Testis (tissue), 2 donors: ENCODE measurements at regions not wholly inside any gene's neighbourhood (a gene's known extent, or its start where the extent isn't known, plus 50 kb on each side); places are given as distances from the start of the nearest gene placed in this dataset.
"Not testable (repeated sequence)": the region's sequence is repeated elsewhere in the genome, so short reads cannot be mapped to it uniquely, and the experiment has no call there.

ENCODE experiments used
- DNase-seq: peaks from one replicate; pipeline ENCODE4 v3.0.0-alpha.2; 2019
- H3K27ac ChIP-seq, 2 donors: fragments of 200-600 bp; sonication (generic); one replicate each; pipeline ENCODE4 v1.5.1; 2019
- H3K27me3 ChIP-seq: fragments of 200-600 bp; sonication (generic); one replicate; pipeline ENCODE4 v1.5.1; 2019
- H3K36me3 ChIP-seq: fragments of 200-600 bp; sonication (generic); one replicate; pipeline ENCODE4 v1.5.1; 2017; ENCODE audit warnings: low read depth; ENCODE audit errors: missing control alignments
- H3K4me1 ChIP-seq: fragments of 200-600 bp; sonication (generic); one replicate; pipeline ENCODE4 v1.5.1; 2019
- H3K4me3 ChIP-seq, 2 donors: fragments of 200-600 bp; sonication (generic); one replicate each; pipeline ENCODE4 v1.5.1; 2017 to 2019
- H3K9me3 ChIP-seq: fragments of 200-600 bp; sonication (generic); one replicate; pipeline ENCODE4 v1.5.1; 2017
- POLR2A ChIP-seq: fragments of 450-650 bp; IDR thresholded peaks from one replicate; pipeline ENCODE4 v1.6.1; 2017; ENCODE audit warnings: antibody characterized with exemption, mild to moderate bottlenecking, moderate library complexity
- WGBS, 2 donors: methylation state at CpG; one replicate each; pipeline ENCODE4 v1.1.5; 2018; 5-methylcytosine and 5-hydroxymethylcytosine counted together
- intact Hi-C: fragments of 100-400 bp; cut with DNase I; formaldehyde crosslinking; loops from one replicate; pipeline ENCODE4 v1.15.1; 2023; ENCODE audit warnings: low total_unique reads
- TF ChIP-seq, protein P1 (sequence below), 3 experiments: fragments of 450-650 bp in 2 of 3; fragments of 200-600 bp in 1 of 3; sonication (generic) in 1 of 3; IDR thresholded peaks; one replicate each; pipeline ENCODE4 v1.5.1; 2016 to 2019; ENCODE audit warnings: antibody characterized with exemption in 3 of 3, mild to moderate bottlenecking in 2 of 3, moderate library complexity in 1 of 3

DNA sequence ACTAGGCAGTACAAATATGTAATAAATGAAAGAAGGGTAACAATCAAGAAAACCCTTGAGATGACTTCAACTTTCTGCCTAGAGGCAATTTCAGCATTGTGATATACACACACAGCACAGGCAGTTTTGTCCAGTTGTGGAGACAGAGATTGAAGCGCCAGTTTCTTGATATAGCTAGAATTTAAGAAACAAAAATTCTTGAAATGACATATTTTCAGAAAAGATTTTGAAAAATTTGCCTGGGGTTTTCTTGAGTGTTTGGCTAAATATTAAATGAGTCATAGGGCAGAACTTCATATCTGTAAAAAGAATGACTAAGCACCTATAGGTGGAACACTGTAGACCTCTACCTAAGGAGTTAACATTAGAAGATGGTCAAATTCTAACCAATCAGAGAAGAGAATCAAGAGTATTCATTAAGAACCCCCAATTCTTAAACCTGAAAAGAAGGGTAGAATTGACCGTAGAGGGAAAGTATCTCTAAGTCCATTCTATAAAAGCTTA lies 1266.8 kb upstream of the TMEFF2 start:
- Histone ChIP-seq H3K36me3 (no peaks in the 10 kb centered on the region), H3K27ac (no peak overlapping the region), H3K4me3 (no peak overlapping the region), H3K9me3 (no peaks in the 10 kb centered on the region), H3K4me1 (no peaks in the 10 kb centered on the region), H3K27me3 (no peaks in the 10 kb centered on the region)
- TF ChIP-seq, protein P1, sequence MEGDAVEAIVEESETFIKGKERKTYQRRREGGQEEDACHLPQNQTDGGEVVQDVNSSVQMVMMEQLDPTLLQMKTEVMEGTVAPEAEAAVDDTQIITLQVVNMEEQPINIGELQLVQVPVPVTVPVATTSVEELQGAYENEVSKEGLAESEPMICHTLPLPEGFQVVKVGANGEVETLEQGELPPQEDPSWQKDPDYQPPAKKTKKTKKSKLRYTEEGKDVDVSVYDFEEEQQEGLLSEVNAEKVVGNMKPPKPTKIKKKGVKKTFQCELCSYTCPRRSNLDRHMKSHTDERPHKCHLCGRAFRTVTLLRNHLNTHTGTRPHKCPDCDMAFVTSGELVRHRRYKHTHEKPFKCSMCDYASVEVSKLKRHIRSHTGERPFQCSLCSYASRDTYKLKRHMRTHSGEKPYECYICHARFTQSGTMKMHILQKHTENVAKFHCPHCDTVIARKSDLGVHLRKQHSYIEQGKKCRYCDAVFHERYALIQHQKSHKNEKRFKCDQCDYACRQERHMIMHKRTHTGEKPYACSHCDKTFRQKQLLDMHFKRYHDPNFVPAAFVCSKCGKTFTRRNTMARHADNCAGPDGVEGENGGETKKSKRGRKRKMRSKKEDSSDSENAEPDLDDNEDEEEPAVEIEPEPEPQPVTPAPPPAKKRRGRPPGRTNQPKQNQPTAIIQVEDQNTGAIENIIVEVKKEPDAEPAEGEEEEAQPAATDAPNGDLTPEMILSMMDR (IDR thresholded peaks at IDR 0.05) = no peak
- TF ChIP-seq POLR2A = no peak
- no peak for DNase-seq
- 95 to 96% methylated on average over 2 of the region's 2 CpGs for WGBS, 2 donors
- intact Hi-C loops = no loop called here

DNA sequence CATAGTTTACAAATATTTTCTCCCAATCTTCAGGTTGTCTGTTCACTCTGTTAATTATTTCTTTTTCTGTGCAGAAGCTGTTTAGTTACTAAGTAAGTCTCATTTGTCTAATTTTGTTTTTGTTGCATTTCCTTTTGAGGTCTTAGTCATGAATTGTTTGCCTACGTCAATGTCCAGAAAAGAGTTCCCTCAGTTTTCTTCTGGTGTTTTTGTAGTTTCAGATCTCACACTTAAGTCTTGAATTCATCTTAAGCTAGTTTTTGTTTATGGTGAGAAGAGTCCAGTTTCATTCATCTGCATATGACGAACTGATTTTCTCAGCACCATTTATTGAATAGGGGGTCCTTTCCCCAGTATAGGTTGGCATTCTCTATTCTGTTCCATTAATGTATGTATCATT lies 1252.2 kb upstream of the TMEFF2 start:
- no peaks in the 10 kb centered on the region for H3K27me3 ChIP-seq
- 91 to 93% methylated on average over 2 of the region's 2 CpGs for WGBS, 2 donors
- H3K4me3 ChIP-seq = no peak overlapping the region
- H3K9me3 ChIP-seq = no peaks in the 10 kb centered on the region
- H3K27ac ChIP-seq = no peak overlapping the region
- no peak for TF ChIP-seq POLR2A
- TF ChIP-seq, protein P1 (IDR thresholded peaks at IDR 0.05) = no peak
- H3K36me3 ChIP-seq = no peaks in the 10 kb centered on the region
- no peaks in the 10 kb centered on the region for H3K4me1 ChIP-seq
- intact Hi-C loops = no loop called here
- DNase-seq = no peak

DNA sequence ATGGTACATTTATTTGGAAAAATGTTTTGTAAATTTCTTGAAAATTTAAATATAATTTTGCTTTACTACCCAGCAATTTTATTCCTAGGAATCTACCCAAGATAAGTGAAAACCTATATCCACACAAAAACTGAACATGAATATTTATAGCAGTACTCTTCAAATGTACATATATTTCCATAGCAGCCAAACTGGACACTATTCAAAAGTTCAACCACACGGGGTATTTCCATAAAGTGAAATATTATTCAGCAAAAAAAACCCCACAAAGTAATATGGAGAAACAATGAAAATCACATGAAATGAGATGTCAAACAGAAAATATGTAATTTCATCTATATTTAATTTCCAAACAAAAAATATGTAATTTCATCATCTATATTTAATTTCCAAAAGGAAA lies 1247.6 kb upstream of the TMEFF2 start:
- Histone ChIP-seq H3K27me3 (no peaks in the 10 kb centered on the region), H3K4me1 (no peaks in the 10 kb centered on the region), H3K4me3 (no peak overlapping the region), H3K9me3 (no peaks in the 10 kb centered on the region), H3K36me3 (no peaks in the 10 kb centered on the region), H3K27ac (no peak overlapping the region)
- 60 to 68% methylated on average over 1 of the region's 1 CpG for WGBS, 2 donors
- intact Hi-C loops = no loop called here
- DNase-seq = no peak
- no peak for TF ChIP-seq POLR2A
- TF ChIP-seq, protein P1 (IDR thresholded peaks at IDR 0.05) = no peak

DNA sequence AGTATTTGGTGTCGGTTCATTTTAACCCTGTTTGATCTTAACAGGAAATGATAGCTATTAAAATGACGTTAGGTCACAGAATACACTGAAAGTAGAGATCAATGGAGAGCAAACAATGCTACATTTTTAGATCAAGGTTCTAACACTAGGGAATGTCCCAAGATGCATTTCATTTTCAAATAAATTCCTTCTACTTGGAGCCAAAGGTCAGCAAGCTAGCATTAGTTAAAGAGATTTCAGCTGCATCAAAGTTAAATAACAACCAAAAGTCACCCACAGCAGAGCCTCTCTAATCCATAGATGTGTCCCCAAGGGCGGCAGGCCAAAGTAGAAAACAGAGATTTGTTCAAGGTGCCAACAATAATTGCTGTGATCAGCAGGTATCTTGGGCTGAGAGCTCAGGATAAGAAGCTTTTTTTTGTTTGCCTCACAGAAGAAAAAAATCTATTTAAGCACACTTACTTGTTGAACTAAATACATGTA lies 1233.6 kb upstream of the TMEFF2 start:
- no peaks in the 10 kb centered on the region for H3K36me3 ChIP-seq
- TF ChIP-seq POLR2A = no peak
- TF ChIP-seq, protein P1 (IDR thresholded peaks at IDR 0.05) = no peak
- no peaks in the 10 kb centered on the region for H3K9me3 ChIP-seq
- 77 to 83% methylated on average over 3 of the region's 3 CpGs for WGBS, 2 donors
- H3K4me3 ChIP-seq = no peak overlapping the region
- H3K27me3 ChIP-seq = no peaks in the 10 kb centered on the region
- DNase-seq = no peak
- no peak overlapping the region for H3K27ac ChIP-seq
- no peaks in the 10 kb centered on the region for H3K4me1 ChIP-seq
- intact Hi-C loops = no loop called here

DNA sequence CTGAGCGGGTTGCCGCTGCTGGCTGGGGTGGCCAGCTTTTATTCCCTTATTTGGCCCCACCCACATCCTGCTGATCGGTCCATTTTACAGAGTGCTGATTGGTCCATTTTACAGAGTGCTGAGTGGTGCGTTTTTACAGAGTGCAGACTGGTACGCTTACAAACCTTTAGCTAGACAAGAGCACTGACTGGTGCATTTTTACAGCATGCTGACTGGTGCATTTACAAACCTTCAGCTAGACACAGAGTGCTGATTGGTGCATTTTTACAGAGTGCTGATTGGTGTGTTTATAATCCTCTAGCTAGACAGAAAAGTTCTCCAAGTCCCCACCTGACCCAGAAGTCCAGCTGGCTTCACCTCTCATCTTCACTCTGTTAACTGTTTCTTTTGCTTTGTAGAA lies 1217.6 kb upstream of the TMEFF2 start:
- H3K4me3 ChIP-seq, H3K4me1 ChIP-seq, H3K9me3 ChIP-seq, DNase-seq, H3K27me3 ChIP-seq, H3K27ac ChIP-seq, H3K36me3 ChIP-seq, intact Hi-C loops: not testable (repeated sequence)
- WGBS, 2 donors = 88 to 90% methylated on average over 5 of the region's 5 CpGs
